ENCODE measurements at regions not wholly inside any gene's neighbourhood (a gene's known extent, or its start where the extent isn't known, plus 50 kb on each side); places are given as distances from the start of the nearest gene placed in this dataset.
"Not testable (repeated sequence)": the region's sequence is repeated elsewhere in the genome, so short reads cannot be mapped to it uniquely, and the experiment has no call there.

DNA sequence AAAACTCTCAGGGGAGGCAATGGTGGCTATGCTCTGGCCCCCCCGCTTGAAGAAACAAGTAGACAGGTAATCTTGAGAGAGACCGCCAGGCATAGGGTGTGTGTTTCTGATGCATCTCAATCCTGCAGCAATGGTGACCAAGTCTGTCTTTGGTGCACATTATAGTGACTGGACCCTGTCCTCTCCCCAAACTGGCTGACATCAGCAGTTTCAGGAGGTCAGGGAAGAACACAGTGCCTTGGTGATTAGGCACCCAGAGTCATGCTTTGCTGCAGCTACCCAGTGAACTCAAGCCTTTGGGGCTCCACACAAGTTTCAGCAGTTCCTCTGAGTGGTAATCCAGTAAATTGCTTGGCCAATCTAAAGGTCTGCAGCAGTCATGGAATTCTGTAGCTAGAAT is 318.3 kb downstream of the SPIN4 start:
- no peak overlapping the region for H3K4me3 ChIP-seq
- no peaks in the 10 kb centered on the region for H3K36me3 ChIP-seq
- H3K4me1 ChIP-seq = no peaks in the 10 kb centered on the region
- peaks cover 0 to 10% (median 0%) of the 10 kb centered on the region in 12 donors for H3K9me3 ChIP-seq
- WGBS, 4 donors = 63 to 75% (median 69%) methylated on average over 2 of the region's 2 CpGs
- no peak for ATAC-seq
- no peak overlapping the region for H3K27ac ChIP-seq
- no peak for DNase-seq
- TF ChIP-seq, protein P1, sequence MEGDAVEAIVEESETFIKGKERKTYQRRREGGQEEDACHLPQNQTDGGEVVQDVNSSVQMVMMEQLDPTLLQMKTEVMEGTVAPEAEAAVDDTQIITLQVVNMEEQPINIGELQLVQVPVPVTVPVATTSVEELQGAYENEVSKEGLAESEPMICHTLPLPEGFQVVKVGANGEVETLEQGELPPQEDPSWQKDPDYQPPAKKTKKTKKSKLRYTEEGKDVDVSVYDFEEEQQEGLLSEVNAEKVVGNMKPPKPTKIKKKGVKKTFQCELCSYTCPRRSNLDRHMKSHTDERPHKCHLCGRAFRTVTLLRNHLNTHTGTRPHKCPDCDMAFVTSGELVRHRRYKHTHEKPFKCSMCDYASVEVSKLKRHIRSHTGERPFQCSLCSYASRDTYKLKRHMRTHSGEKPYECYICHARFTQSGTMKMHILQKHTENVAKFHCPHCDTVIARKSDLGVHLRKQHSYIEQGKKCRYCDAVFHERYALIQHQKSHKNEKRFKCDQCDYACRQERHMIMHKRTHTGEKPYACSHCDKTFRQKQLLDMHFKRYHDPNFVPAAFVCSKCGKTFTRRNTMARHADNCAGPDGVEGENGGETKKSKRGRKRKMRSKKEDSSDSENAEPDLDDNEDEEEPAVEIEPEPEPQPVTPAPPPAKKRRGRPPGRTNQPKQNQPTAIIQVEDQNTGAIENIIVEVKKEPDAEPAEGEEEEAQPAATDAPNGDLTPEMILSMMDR (IDR thresholded peaks at IDR 0.05) = no peak
- no peak for TF ChIP-seq POLR2A (IDR thresholded peaks at IDR 0.05)
- no peaks in the 10 kb centered on the region for H3K27me3 ChIP-seq
- intact Hi-C loops (cut with DNase I) = no loop called here

DNA sequence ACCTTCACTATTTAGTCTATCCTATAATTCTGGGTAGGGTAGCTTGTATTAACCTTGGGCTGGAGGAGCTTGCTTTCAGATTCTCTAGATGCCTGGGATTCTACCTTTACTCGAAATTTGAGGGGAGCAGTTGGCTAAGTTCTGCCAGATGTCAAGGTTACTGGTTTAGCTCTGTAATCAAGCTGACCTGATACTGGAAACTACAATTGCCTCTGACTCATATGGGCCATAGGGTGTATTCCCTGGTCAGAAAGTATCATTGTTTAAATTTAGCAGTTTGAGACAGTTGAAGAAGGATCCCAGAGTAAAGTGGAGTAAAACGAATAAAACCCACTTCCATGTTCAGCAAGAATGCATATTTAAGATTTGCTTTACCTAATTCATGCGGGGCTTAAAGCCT is 337.6 kb downstream of the SPIN4 start:
- no peak overlapping the region for H3K27ac ChIP-seq
- intact Hi-C loops (cut with DNase I) = no loop called here
- H3K27me3 ChIP-seq = no peaks in the 10 kb centered on the region
- peaks cover 0 to 9% (median 0%) of the 10 kb centered on the region in 12 donors for H3K9me3 ChIP-seq
- no peaks in the 10 kb centered on the region for H3K36me3 ChIP-seq
- no peak for ATAC-seq
- TF ChIP-seq, protein P1 (IDR thresholded peaks at IDR 0.05) = no peak
- no peak for TF ChIP-seq POLR2A (IDR thresholded peaks at IDR 0.05)
- H3K4me1 ChIP-seq = no peaks in the 10 kb centered on the region
- no peak for DNase-seq
- no peak overlapping the region for H3K4me3 ChIP-seq
- WGBS, 4 donors = 36 to 53% (median 48%) methylated on average over 3 of the region's 3 CpGs

DNA sequence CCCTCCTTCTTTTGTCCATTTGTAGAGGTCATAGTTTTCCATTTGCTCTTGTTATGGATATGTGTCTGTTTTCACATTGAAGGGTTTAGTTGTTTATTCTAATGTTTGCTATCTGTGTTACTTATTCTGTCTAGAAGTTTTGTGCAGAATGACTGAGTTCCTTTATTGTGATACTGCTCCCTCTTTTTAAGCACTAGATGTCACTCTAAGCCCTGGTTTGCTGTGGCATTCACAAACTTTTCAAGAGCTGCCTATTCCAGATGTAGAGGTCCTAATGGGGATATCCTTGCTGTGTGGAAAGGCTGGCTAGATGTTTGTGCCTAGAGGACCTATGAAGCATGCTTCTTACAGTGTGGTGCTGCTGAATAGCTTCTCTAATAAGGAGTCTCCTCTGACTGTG is 338.6 kb downstream of the SPIN4 start:
- no peak for TF ChIP-seq POLR2A (IDR thresholded peaks at IDR 0.05)
- TF ChIP-seq, protein P1 (IDR thresholded peaks at IDR 0.05) = peak in 1 of 12 donors; percentile 19
- Histone ChIP-seq H3K4me1 (no peaks in the 10 kb centered on the region), H3K27ac (no peak overlapping the region), H3K9me3 (peaks cover 0 to 9% (median 0%) of the 10 kb centered on the region in 12 donors), H3K36me3 (no peaks in the 10 kb centered on the region), H3K27me3 (no peaks in the 10 kb centered on the region), H3K4me3 (no peak overlapping the region)
- intact Hi-C loops (cut with DNase I) = no loop called here
- DNase-seq = no peak
- no peak for ATAC-seq

DNA sequence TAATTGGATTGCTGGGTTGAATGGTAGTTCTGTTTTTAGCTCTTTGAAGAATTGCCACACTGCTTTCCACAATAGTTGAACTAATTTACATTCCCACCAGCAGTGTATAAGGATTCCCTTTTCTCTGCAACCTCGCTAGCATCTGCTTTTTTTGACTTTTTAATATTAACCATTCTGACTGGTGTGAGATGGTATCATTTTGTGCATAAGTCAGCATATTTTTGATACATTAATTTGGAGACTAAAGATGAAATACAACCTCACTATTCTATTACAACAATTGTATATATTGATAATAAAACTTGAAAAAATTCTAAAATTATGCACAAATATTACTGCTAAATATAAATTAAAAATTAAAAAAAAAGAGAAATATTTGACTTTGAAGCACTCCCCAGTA is 350.9 kb downstream of the SPIN4 start:
- H3K4me3 ChIP-seq; intact Hi-C loops (cut with DNase I); H3K27ac ChIP-seq; H3K27me3 ChIP-seq; ATAC-seq; H3K36me3 ChIP-seq; DNase-seq; H3K4me1 ChIP-seq: not testable (repeated sequence)
- peaks cover 0 to 37% (median 1%) of the 10 kb centered on the region in 12 donors for H3K9me3 ChIP-seq
- 24 to 62% (median 51%) methylated on average over 1 of the region's 1 CpG for WGBS, 4 donors

Data from heart left ventricle (tissue), 16 donors.